ENCODE measurements at regions not wholly inside any gene's neighbourhood (a gene's known extent, or its start where the extent isn't known, plus 50 kb on each side); places are given as distances from the start of the nearest gene placed in this dataset.
A peak's percentile ranks its signal among the peaks of the same experiment; 100 is the strongest.

DNA sequence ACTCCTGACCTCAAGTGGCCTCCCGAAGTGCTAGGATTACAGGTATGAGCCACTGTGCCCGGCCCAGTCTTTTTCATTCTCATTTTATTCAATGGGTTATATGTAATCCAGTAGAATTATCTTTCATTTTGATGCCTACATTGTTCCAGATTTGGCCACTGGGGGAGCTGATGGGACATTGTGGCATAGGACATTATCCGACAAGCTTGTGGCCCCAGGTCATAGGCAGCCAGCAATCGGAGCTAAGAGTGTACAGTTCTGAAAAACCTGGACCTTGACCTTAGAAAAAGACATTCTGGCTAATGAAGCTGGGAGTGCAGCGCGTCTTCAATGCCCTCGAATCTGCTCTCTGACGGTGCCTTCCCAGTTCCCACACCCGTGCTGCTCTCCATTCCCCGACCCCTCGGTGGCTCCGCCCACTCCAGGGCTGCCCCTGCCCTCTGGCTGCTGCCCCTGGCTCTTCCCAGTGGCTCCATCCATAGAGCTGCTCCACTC lies 108.7 kb downstream of the TEX29 start:
- TF ChIP-seq, protein P1, sequence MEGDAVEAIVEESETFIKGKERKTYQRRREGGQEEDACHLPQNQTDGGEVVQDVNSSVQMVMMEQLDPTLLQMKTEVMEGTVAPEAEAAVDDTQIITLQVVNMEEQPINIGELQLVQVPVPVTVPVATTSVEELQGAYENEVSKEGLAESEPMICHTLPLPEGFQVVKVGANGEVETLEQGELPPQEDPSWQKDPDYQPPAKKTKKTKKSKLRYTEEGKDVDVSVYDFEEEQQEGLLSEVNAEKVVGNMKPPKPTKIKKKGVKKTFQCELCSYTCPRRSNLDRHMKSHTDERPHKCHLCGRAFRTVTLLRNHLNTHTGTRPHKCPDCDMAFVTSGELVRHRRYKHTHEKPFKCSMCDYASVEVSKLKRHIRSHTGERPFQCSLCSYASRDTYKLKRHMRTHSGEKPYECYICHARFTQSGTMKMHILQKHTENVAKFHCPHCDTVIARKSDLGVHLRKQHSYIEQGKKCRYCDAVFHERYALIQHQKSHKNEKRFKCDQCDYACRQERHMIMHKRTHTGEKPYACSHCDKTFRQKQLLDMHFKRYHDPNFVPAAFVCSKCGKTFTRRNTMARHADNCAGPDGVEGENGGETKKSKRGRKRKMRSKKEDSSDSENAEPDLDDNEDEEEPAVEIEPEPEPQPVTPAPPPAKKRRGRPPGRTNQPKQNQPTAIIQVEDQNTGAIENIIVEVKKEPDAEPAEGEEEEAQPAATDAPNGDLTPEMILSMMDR (IDR thresholded peaks at IDR 0.05) = peak in 2 of 3 experiments; percentile 55 to 62
- no peak for TF ChIP-seq POLR2A (IDR thresholded peaks at IDR 0.05)

Measured in testis (tissue), 2 donors.